CD4-positive, alpha-beta T cell treated with Interleukin-1 beta for 1 hour (primary cell): ENCODE measurements at regions not wholly inside any gene's neighbourhood (a gene's known extent, or its start where the extent isn't known, plus 50 kb on each side); places are given as distances from the start of the nearest gene placed in this dataset.
"Not testable (repeated sequence)": the region's sequence is repeated elsewhere in the genome, so short reads cannot be mapped to it uniquely, and the experiment has no call there.

ENCODE experiments used
- DNase-seq, 2 donors: peaks; one replicate each; pipeline ENCODE4 v3.0.0-alpha.2; 2020 to 2022

- DNase-seq: no peak
Observed at GRCh38 chr6:165842281-165842936, 179.4 kb upstream of the PDE10A start.

GRCh38 chr6:165841153-165841558 lies 178.1 kb upstream of the PDE10A start:
- no peak for DNase-seq

GRCh38 chr6:165837948-165838745 lies 175.1 kb upstream of the PDE10A start:
- DNase-seq: no peak

- DNase-seq: not testable (repeated sequence)
Observed at GRCh38 chr6:165836648-165837047, 173.6 kb upstream of the PDE10A start.

DNA sequence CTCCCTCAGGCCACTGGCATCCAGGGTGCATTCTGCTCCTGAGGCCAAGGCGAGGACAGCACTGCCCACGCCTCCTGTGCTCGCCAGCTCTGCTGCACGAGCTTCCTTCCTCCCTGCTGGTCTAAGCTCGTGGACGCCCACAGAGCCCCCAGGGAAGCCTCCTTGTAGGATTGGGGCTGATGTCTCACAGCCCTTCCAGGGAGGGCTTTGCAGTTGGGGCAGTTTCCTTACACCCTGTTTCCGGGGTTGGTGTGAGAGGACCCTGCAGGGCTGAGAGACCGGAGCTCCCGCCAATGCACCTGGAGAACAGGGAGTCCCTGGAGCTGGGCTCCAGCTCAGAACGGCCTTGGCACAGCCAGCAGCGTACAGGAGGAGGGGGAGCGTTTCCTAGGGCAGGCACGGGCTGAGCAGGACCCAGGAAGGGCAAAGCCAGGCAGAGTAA lies 172.4 kb upstream of the PDE10A start:
- DNase-seq: no peak

- no peak for DNase-seq
Observed at GRCh38 chr6:165834613-165835259, 171.7 kb upstream of the PDE10A start.

- DNase-seq: no peak
Observed at GRCh38 chr6:165833355-165833754, 170.3 kb upstream of the PDE10A start.

GRCh38 chr6:165831812-165832510 lies 168.9 kb upstream of the PDE10A start:
- DNase-seq: no peak

DNA sequence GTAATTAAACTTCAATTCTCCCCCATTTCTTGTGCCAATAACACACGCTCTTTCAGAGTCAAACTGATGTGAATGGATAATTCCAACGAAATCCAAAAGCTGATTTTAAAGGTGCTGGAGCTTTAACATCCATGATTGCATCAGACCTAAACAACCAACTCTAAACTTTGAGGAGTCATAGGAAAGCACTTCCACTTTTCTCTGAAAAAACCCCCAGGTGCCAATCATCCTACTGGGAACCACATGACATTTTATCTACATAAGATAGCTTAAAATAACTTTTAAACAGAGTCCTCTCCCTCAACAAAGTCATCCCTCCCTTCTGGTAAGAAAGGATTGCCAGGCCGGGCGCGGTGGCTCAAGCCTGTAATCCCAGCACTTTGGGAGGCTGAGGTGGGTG lies 167.7 kb upstream of the PDE10A start:
- no peak for DNase-seq

GRCh38 chr6:165829376-165829775 lies 166.3 kb upstream of the PDE10A start:
- no peak for DNase-seq

- no peak for DNase-seq
Observed at GRCh38 chr6:165827190-165827518, 164.1 kb upstream of the PDE10A start.

DNA sequence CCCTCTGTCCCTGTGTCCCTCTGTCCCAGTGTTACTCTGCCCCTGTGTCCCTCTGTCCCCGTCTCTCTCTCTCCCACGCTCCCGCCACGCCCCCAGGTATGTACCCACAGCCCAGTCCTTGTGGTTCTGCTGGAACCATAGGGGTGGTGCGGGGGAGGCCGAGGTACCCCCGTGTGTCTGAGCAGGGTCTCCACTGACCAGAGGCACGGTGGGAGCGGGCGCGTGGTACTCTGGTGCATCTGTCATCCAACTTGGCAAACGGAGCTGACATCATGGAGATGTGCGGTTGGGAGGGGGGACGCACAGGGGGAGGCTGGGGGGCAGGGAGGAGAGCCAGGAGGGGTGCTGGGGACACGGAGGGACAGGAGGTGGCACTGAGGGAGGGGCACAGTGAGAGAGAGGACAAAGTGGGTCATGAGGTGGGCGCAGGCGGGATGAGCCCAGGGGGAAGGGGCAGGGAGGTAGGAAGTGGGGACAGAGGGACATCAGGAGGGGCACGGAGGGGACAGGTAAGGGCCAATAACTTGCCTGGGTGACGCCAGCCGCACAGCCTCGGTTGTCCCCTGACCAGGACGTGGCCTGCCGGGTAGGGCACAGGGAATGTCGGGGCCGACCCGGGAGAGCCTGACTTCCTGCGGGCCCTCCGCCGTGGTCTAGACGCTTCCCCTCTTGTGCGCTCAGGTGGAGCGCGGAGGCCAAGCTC lies 163.6 kb upstream of the PDE10A start:
- no peak for DNase-seq

- DNase-seq: no peak
Observed at GRCh38 chr6:165825256-165825815, 162.3 kb upstream of the PDE10A start.

DNA sequence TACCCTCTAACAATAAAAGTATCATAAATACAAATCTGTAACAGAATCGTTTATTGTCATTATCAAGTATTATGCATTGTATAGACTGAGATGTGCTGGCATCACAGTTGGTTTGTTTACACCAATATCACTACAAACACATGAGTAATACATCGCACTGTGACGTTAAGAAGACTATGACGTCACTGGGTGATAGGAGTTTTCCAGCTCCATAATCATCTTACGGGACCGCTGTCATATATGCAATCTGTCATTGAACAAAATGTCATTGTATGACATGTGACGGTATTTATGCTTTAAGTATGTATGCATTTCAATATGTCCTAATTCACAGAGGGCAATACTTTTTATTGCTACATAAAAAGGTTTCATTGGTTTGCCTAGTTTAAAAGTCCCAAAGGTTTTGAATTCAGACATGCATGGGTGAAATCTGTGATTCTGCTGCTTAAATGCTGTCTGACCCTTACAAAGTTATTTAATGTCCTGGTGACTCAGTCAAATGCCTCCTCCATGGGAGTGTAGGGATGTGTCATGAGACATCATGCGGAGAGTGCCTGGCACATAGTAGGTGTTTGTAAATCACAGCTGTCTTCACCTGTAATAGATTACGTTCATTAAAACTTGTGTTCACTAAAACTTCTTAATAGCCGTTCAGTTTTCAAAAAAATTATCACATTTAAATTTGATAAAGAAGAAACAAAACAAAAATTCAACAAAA lies 160.7 kb upstream of the PDE10A start:
- DNase-seq: no peak

- DNase-seq: no peak
Observed at GRCh38 chr6:165822501-165822900, 159.5 kb upstream of the PDE10A start.

DNA sequence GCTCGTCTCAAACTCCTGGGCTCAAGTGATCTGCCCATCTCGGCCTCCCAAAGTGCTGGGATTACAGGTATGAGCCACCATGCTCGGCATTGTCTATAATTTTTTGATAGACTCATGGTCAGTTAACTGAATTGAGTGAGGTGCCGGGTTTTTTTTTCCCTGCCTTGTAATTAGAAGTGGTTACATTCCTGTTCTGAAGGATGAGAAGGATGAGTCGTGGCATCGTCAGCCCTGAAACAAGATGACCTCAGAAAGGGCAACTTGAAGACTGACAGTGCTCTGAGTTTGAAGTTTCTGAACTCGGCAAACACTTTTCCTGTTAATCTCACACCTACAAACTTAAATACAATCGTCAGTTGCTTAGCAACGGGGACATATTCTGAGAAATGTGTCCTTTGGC lies 158.7 kb upstream of the PDE10A start:
- no peak for DNase-seq

- no peak for DNase-seq
Observed at GRCh38 chr6:165820934-165821333, 157.9 kb upstream of the PDE10A start.

DNA sequence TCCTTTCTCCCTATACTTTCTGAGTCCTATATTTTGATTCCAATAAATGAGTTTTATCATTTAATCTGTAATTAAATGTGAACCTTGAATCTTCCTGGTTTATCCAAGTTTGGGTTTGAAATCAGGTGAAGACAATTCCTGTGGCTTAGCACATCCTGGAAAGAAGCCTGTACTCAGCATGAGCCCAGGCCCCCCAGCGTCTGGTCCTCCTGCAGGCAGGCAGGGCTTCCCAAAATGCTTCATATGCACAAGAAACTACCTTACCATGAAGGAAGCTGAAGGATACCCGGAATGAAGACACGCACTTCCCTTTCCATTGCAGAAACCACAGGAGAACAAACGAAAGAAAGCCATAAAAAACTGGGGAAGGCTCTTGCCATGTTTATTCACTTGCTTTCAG lies 157.4 kb upstream of the PDE10A start:
- no peak for DNase-seq

DNA sequence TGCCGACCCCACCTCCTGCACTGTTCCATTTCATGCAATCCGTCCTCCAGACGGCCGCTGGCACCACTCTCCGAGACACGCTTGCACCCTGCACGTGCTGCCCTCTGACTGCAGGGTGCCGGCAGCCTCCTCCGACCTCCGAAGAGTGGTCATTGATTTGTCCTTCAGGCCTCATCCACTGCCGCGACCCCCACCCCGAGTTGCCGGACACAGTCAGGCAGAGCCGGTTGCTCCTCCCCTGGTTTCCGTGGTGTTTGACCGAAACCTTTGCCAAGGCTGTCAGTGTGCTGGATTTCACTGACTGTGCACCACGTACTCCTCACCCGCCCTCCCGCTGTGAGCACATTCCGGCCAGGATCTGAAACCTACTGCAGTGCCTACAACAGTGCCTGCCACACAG lies 156.4 kb upstream of the PDE10A start:
- no peak for DNase-seq

DNA sequence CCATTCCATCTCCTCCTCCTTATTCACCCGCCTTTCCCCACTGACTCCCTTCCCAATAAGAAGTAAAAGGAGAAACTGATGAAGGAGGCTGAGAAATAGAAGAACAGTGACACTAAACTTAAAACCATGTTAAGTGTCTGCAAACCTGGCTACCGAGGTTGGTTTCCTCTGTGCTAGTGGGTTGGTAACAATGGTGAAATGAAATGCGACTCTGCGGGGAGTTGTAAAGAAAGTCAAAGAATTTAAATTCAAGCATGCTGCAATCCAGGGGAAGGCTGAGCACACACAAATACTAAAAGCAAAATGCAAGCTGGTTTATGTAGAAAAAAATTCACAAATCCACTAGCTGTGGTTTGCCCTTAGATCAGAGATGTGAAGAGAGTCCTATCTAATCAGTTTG lies 155.2 kb upstream of the PDE10A start:
- no peak for DNase-seq

GRCh38 chr6:165817771-165818170 lies 154.7 kb upstream of the PDE10A start:
- DNase-seq: no peak

DNA sequence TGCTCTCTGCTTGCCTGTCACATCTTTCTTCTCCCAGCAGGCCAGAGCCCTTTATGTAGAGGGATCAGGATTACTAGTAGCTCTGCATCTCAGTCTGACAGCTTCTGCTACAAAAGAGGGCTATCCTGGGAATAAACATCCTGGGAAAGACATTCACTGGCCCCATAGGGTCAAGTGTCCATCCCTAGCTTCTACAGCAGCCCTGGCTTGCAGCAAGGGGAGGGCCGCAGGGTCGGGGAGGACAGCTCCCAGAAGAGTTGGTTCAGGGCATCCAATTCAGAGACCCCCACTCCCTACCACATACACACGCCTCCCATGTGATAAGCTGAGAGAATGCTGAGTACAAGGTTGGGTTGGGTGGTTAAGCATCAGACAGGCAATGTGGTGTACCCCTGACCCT lies 154.1 kb upstream of the PDE10A start:
- no peak for DNase-seq
